ENCODE measurements at regions not wholly inside any gene's neighbourhood (a gene's known extent, or its start where the extent isn't known, plus 50 kb on each side); places are given as distances from the start of the nearest gene placed in this dataset.

- Mint-ChIP-seq H3K36me3 (no peaks in the 10 kb centered on the region), H3K4me3 (no peak overlapping the region), H3K4me1 (ENCODE audit: unreplicated experiment) (peaks cover 48% of the 10 kb centered on the region), H3K27ac (no peak overlapping the region), H3K9me3 (no peaks in the 10 kb centered on the region), H3K27me3 (no peaks in the 10 kb centered on the region)
- no peak for DNase-seq (ENCODE audit: extremely low spot score, unreplicated experiment)
- TF ChIP-seq, protein P1, sequence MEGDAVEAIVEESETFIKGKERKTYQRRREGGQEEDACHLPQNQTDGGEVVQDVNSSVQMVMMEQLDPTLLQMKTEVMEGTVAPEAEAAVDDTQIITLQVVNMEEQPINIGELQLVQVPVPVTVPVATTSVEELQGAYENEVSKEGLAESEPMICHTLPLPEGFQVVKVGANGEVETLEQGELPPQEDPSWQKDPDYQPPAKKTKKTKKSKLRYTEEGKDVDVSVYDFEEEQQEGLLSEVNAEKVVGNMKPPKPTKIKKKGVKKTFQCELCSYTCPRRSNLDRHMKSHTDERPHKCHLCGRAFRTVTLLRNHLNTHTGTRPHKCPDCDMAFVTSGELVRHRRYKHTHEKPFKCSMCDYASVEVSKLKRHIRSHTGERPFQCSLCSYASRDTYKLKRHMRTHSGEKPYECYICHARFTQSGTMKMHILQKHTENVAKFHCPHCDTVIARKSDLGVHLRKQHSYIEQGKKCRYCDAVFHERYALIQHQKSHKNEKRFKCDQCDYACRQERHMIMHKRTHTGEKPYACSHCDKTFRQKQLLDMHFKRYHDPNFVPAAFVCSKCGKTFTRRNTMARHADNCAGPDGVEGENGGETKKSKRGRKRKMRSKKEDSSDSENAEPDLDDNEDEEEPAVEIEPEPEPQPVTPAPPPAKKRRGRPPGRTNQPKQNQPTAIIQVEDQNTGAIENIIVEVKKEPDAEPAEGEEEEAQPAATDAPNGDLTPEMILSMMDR (conservative IDR thresholded peaks at IDR 0.05) = no peak
Measured at GRCh38 chr7:47042669-47043068, 539.2 kb downstream of the TNS3 start.

DNA sequence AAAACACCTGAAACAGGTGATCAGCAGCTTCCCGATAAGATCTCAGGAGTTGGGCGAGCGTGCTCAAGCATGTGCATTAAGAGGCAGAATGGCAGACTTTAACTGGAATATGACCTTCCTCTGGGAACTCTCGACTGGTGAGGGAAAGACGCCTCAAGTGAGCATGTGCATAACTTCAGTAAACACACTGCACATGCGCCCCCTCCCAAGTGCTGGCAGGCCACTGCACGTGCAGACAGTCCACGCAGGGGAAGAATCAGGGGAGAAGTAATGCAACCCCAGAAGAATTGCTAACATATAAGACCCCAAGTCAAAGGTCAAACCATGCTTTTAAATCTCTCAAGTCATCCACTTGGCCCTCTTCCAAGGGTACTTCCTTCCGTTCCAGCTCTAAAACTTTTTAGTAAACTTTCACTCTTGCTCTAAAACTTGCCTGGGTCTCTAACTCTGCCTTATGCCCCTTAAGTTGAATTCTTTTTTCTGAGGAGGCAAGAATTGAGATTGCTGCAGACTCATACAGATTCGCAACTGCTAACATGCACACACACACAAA, 541.0 kb downstream of the TNS3 start:
- Mint-ChIP-seq H3K27me3 (no peaks in the 10 kb centered on the region), H3K4me1 (ENCODE audit: unreplicated experiment) (peaks cover 39% of the 10 kb centered on the region), H3K4me3 (no peak overlapping the region), H3K27ac (no peak overlapping the region), H3K36me3 (no peaks in the 10 kb centered on the region), H3K9me3 (peaks cover 5% of the 10 kb centered on the region)
- no peak for DNase-seq (ENCODE audit: extremely low spot score, unreplicated experiment)
- TF ChIP-seq, protein P1 (conservative IDR thresholded peaks at IDR 0.05) = peak; percentile 25

DNA sequence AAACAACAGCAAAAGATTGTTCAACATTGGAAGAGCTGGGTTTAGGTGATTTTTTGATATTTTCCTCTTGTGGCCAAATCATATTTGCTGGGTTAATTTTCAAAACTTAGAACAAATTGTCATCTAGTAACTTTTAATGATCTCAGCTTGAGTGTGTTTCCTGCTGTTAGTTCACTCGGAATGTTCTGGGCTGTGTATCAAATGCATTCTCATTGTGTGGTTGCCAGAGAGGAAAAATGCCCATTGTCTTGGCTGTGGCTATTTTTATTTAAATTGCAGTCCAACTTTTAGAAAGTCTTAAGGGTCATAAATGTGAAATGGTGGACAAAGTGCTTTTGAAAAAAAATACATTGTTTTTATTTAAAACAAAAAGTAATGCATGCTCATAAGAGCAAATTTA, 542.0 kb downstream of the TNS3 start:
- H3K27ac Mint-ChIP-seq = no peak overlapping the region
- no peak for DNase-seq (ENCODE audit: extremely low spot score, unreplicated experiment)
- H3K9me3 Mint-ChIP-seq = peaks cover 7% of the 10 kb centered on the region
- TF ChIP-seq, protein P1 (conservative IDR thresholded peaks at IDR 0.05) = no peak
- H3K4me1 Mint-ChIP-seq (ENCODE audit: unreplicated experiment) = peaks cover 39% of the 10 kb centered on the region
- no peaks in the 10 kb centered on the region for H3K36me3 Mint-ChIP-seq
- no peaks in the 10 kb centered on the region for H3K27me3 Mint-ChIP-seq
- H3K4me3 Mint-ChIP-seq = no peak overlapping the region

DNA sequence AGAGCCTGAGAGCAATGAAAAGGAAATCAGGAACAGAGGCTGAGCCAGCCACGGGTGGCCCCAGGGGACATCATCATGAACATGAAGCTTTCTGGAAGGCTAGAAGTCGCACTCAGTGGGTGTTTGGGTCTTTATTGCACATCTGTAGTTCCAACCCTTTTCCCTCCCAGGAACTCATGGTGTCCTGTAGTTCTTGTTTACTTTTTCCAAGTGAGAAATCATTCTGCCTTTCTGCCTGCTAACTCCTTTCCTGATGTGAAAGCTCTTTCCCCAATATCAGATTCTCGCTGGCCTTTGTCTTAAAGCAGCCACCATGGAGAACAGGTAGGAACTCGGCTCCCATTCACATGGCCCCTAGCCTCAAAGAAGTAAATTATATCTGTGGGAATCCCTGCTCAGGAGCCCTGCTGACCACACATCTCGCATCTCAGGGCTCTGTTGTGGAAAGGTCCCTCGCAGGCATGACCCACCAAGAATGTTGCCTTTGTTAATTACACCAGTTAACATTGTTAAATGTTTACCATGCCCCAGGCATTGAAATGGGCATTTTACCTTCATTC, 542.7 kb downstream of the TNS3 start:
- Mint-ChIP-seq H3K4me3 (peak overlapping the region; percentile 1), H3K9me3 (peaks cover 7% of the 10 kb centered on the region), H3K27ac (no peak overlapping the region), H3K36me3 (no peaks in the 10 kb centered on the region), H3K27me3 (no peaks in the 10 kb centered on the region), H3K4me1 (ENCODE audit: unreplicated experiment) (peaks cover 39% of the 10 kb centered on the region)
- no peak for DNase-seq (ENCODE audit: extremely low spot score, unreplicated experiment)
- TF ChIP-seq, protein P1 (conservative IDR thresholded peaks at IDR 0.05) = no peak

DNA sequence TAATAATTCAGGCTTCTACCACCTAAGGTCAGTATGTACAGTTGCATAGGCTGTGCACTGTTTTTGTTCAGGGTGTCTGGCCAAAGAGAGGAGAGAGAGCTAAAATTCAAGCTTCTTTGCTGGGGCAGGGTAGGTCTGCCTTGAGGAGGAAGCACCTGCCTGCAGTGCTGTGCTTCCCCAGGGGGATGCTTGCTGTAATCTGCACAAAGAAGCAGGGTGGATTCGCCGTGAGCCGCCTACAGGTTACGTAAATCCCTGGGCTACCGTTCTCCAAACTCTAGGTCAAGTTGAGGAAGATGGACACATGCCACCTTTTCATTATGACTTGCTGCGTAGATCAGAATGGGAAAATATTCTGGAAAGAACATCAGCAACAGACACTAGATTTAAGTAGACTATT, 543.3 kb downstream of the TNS3 start:
- Mint-ChIP-seq H3K9me3 (peaks cover 7% of the 10 kb centered on the region), H3K27ac (no peak overlapping the region), H3K4me3 (peak overlapping the region; percentile 1), H3K4me1 (ENCODE audit: unreplicated experiment) (peaks cover 42% of the 10 kb centered on the region), H3K27me3 (no peaks in the 10 kb centered on the region), H3K36me3 (no peaks in the 10 kb centered on the region)
- DNase-seq (ENCODE audit: extremely low spot score, unreplicated experiment) = no peak
- TF ChIP-seq, protein P1 (conservative IDR thresholded peaks at IDR 0.05) = no peak
